Activated CD4-positive, alpha-beta T cell treated with anti-CD3 and anti-CD28 coated beads, Interleukin-2, amount 10 ng/mL, durations not matched to agents 7 days and 5 days (primary cell): ENCODE measurements at regions not wholly inside any gene's neighbourhood (a gene's known extent, or its start where the extent isn't known, plus 50 kb on each side); places are given as distances from the start of the nearest gene placed in this dataset.
"Not testable (repeated sequence)": the region's sequence is repeated elsewhere in the genome, so short reads cannot be mapped to it uniquely, and the experiment has no call there.

Experiments used
- CTCF ChIA-PET: fragments of 350-600 bp; sonication (Branson Sonifier 250); formaldehyde crosslinking; loops from one replicate; lab custom pipeline; 2021; ENCODE audit warnings: antibody characterized with exemption; lab: Charles Lee
- POLR2A ChIA-PET: fragments of 350-600 bp; sonication (Branson Sonifier 250); formaldehyde crosslinking; loops from one replicate; lab custom pipeline; 2021; ENCODE audit warnings: antibody characterized with exemption; lab: Charles Lee
- DNase-seq: peaks from one replicate; pipeline ENCODE4 v3.0.0-alpha.2; 2020
- H3K27ac Mint-ChIP-seq: one replicate; pipeline ENCODE4 v1.8.0; 2021; ENCODE audit warnings: mild to moderate bottlenecking, moderate library complexity, mixed read lengths
- H3K27me3 Mint-ChIP-seq: one replicate; pipeline ENCODE4 v1.8.0; 2021; ENCODE audit warnings: mixed read lengths
- H3K36me3 Mint-ChIP-seq: one replicate; pipeline ENCODE4 v1.8.0; 2021; ENCODE audit warnings: low read depth, mixed read lengths
- H3K4me1 Mint-ChIP-seq: one replicate; pipeline ENCODE4 v1.8.0; 2021; ENCODE audit warnings: mixed read lengths
- H3K4me3 Mint-ChIP-seq: one replicate; pipeline ENCODE4 v1.8.0; 2021; ENCODE audit warnings: mild to moderate bottlenecking, moderate library complexity, mixed read lengths
- H3K9me3 Mint-ChIP-seq: one replicate; pipeline ENCODE4 v1.8.0; 2021; ENCODE audit warnings: mixed read lengths

GRCh38 chr6:30818391-30818841 is 65.9 kb upstream of the DDR1 start:
- Mint-ChIP-seq H3K4me3 (no peak overlapping the region), H3K36me3 (peaks cover 23% of the 10 kb centered on the region), H3K27ac (peak overlapping the region; percentile 11), H3K9me3 (peaks cover 6% of the 10 kb centered on the region), H3K4me1 (peaks cover 74% of the 10 kb centered on the region), H3K27me3 (no peaks in the 10 kb centered on the region)
- DNase-seq = no peak
- CTCF ChIA-PET = interaction anchor here (1.1 to 2.2 kb wide), 4 partner anchors 10 to 88 kb away, joined by 4 to 6 read pairs (median 4); no protein-coding TSS in a partner anchor
- POLR2A ChIA-PET = no interaction called here

- POLR2A ChIA-PET = no interaction called here
Observed at GRCh38 chr6:30816791-30817739, 67.3 kb upstream of the DDR1 start.

GRCh38 chr6:30816296-30816695 is 68.0 kb upstream of the DDR1 start:
- H3K27me3 Mint-ChIP-seq, H3K27ac Mint-ChIP-seq, H3K4me3 Mint-ChIP-seq, DNase-seq, CTCF ChIA-PET: not testable (repeated sequence)
- H3K9me3 Mint-ChIP-seq = peaks cover 11% of the 10 kb centered on the region
- POLR2A ChIA-PET = interaction anchor here (0.6 to 0.7 kb wide), 2 partner anchors 20 to 78 kb away, joined by 4 to 7 read pairs; no protein-coding TSS in a partner anchor
- peaks cover 78% of the 10 kb centered on the region for H3K4me1 Mint-ChIP-seq
- H3K36me3 Mint-ChIP-seq = peaks cover 30% of the 10 kb centered on the region

More at GRCh38 chr6:30816791-30817739, 67.3 kb upstream of the DDR1 start:
- CTCF ChIA-PET = interaction anchor here (1.6 kb wide), 1 partner anchor 12 kb away, joined by 4 read pairs; no protein-coding TSS in a partner anchor
- Mint-ChIP-seq H3K4me1 (peaks cover 77% of the 10 kb centered on the region), H3K36me3 (peaks cover 30% of the 10 kb centered on the region), H3K27me3 (no peaks in the 10 kb centered on the region), H3K9me3 (peaks cover 9% of the 10 kb centered on the region), H3K4me3 (no peak overlapping the region), H3K27ac (peak overlapping the region; percentile 89)
- DNase-seq = no peak

- ChIA-PET POLR2A (interaction anchor here (0.7 to 1.5 kb wide), 3 partner anchors 21 to 227 kb away, joined by 3 to 4 read pairs (median 3); no protein-coding TSS in a partner anchor), CTCF (interaction anchor here (1.1 kb wide), 1 partner anchor 84 kb away, joined by 3 read pairs; no protein-coding TSS in a partner anchor)
- H3K4me1 Mint-ChIP-seq = peaks cover 82% of the 10 kb centered on the region
- peaks cover 11% of the 10 kb centered on the region for H3K9me3 Mint-ChIP-seq
- H3K27ac Mint-ChIP-seq = peak overlapping the region; percentile 93
- H3K4me3 Mint-ChIP-seq, DNase-seq, H3K27me3 Mint-ChIP-seq: not testable (repeated sequence)
- H3K36me3 Mint-ChIP-seq = peaks cover 30% of the 10 kb centered on the region
Observed at GRCh38 chr6:30815041-30815742, 69.1 kb upstream of the DDR1 start.

- H3K4me3 Mint-ChIP-seq = no peak overlapping the region
- H3K4me1 Mint-ChIP-seq = peaks cover 77% of the 10 kb centered on the region
- POLR2A ChIA-PET = interaction anchor here (0.7 to 1.5 kb wide), 2 partner anchors 20 to 42 kb away, joined by 3 to 4 read pairs; no protein-coding TSS in a partner anchor
- CTCF ChIA-PET = interaction anchor here (1.1 to 2.1 kb wide), 2 partner anchors 11 to 84 kb away, joined by 3 to 6 read pairs; no protein-coding TSS in a partner anchor
- DNase-seq = peak; percentile 59
- peak overlapping the region; percentile 93 for H3K27ac Mint-ChIP-seq
- peaks cover 30% of the 10 kb centered on the region for H3K36me3 Mint-ChIP-seq
- H3K27me3 Mint-ChIP-seq = no peaks in the 10 kb centered on the region
- peaks cover 11% of the 10 kb centered on the region for H3K9me3 Mint-ChIP-seq
Observed at GRCh38 chr6:30814146-30815040, 69.9 kb upstream of the DDR1 start.

GRCh38 chr6:30813631-30814145 is 69.3 kb upstream of the IER3 start:
- Mint-ChIP-seq H3K4me3 (no peak overlapping the region), H3K27ac (peak overlapping the region; percentile 93), H3K36me3 (peaks cover 30% of the 10 kb centered on the region), H3K9me3 (peaks cover 11% of the 10 kb centered on the region), H3K4me1 (peaks cover 70% of the 10 kb centered on the region), H3K27me3 (no peaks in the 10 kb centered on the region)
- ChIA-PET CTCF (interaction anchor here (1.0 to 2.1 kb wide), 3 partner anchors 10 to 15 kb away, joined by 4 to 6 read pairs (median 4); no protein-coding TSS in a partner anchor), POLR2A (interaction anchor here (0.7 kb wide), 1 partner anchor 25 kb away, joined by 3 read pairs; no protein-coding TSS in a partner anchor)
- DNase-seq = no peak

- no peak overlapping the region for H3K4me3 Mint-ChIP-seq
- H3K36me3 Mint-ChIP-seq = peaks cover 27% of the 10 kb centered on the region
- peaks cover 57% of the 10 kb centered on the region for H3K4me1 Mint-ChIP-seq
- ChIA-PET CTCF (interaction anchor here (1.3 kb wide), 1 partner anchor 15 kb away, joined by 3 read pairs; no protein-coding TSS in a partner anchor), POLR2A (no interaction called here)
- no peaks in the 10 kb centered on the region for H3K27me3 Mint-ChIP-seq
- H3K27ac Mint-ChIP-seq = peak overlapping the region; percentile 3
- DNase-seq = peak; percentile 49
- peaks cover 12% of the 10 kb centered on the region for H3K9me3 Mint-ChIP-seq
Observed at GRCh38 chr6:30810813-30811339, 66.5 kb upstream of the IER3 start.

GRCh38 chr6:30807566-30807965 is 63.2 kb upstream of the IER3 start:
- Mint-ChIP-seq H3K4me1 (peaks cover 47% of the 10 kb centered on the region), H3K9me3 (peaks cover 16% of the 10 kb centered on the region), H3K36me3 (peaks cover 18% of the 10 kb centered on the region)
- H3K27me3 Mint-ChIP-seq, H3K27ac Mint-ChIP-seq, POLR2A ChIA-PET, H3K4me3 Mint-ChIP-seq, CTCF ChIA-PET, DNase-seq: not testable (repeated sequence)

- ChIA-PET POLR2A (interaction anchor here (0.6 kb wide), 1 partner anchor 12 kb away, joined by 3 read pairs; no protein-coding TSS in a partner anchor), CTCF (interaction anchor here (0.6 to 1.2 kb wide), 2 partner anchors 13 to 55 kb away, joined by 3 to 5 read pairs; no protein-coding TSS in a partner anchor)
- Mint-ChIP-seq H3K4me1 (peaks cover 44% of the 10 kb centered on the region), H3K4me3 (no peak overlapping the region), H3K27me3 (no peaks in the 10 kb centered on the region), H3K36me3 (peaks cover 16% of the 10 kb centered on the region), H3K9me3 (peaks cover 11% of the 10 kb centered on the region), H3K27ac (no peak overlapping the region)
- DNase-seq = no peak
Observed at GRCh38 chr6:30806581-30807183, 62.3 kb upstream of the IER3 start.

GRCh38 chr6:30804333-30804732 is 60.0 kb upstream of the IER3 start:
- CTCF ChIA-PET = interaction anchor here (1.5 to 2.3 kb wide), 2 partner anchors 9 to 16 kb away, joined by 6 to 7 read pairs; no protein-coding TSS in a partner anchor
- H3K4me1 Mint-ChIP-seq = peaks cover 30% of the 10 kb centered on the region

More at GRCh38 chr6:30804333-30804732, 60.0 kb upstream of the IER3 start:
- H3K36me3 Mint-ChIP-seq = peaks cover 16% of the 10 kb centered on the region
- peaks cover 11% of the 10 kb centered on the region for H3K9me3 Mint-ChIP-seq
- no peak overlapping the region for H3K4me3 Mint-ChIP-seq
- H3K27me3 Mint-ChIP-seq = no peaks in the 10 kb centered on the region
- DNase-seq = no peak
- POLR2A ChIA-PET = no interaction called here
- H3K27ac Mint-ChIP-seq = no peak overlapping the region
